COLO668 (cell line): ENCODE measurements at regions not wholly inside any gene's neighbourhood (a gene's known extent, or its start where the extent isn't known, plus 50 kb on each side); places are given as distances from the start of the nearest gene placed in this dataset.
"Not testable (repeated sequence)": the region's sequence is repeated elsewhere in the genome, so short reads cannot be mapped to it uniquely, and the experiment has no call there.

ENCODE experiments used
- DNase-seq: peaks from one replicate; lab custom pipeline; 2025; ENCODE audit not compliant: unreplicated experiment; lab: John Stamatoyannopoulos, UW

- DNase-seq: no peak
These were observed 70.0 kb downstream of the MZT1 start for GRCh38 chr13:72657379-72657778.

GRCh38 chr13:72656357-72656756 lies 71.1 kb downstream of the MZT1 start:
- DNase-seq: no peak

GRCh38 chr13:72653506-72653905 lies 73.9 kb downstream of the MZT1 start:
- no peak for DNase-seq

GRCh38 chr13:72652681-72653080 lies 74.7 kb downstream of the MZT1 start:
- no peak for DNase-seq

GRCh38 chr13:72651144-72651543 lies 76.3 kb downstream of the MZT1 start:
- DNase-seq: no peak

GRCh38 chr13:72650051-72650700 lies 77.3 kb downstream of the MZT1 start:
- no peak for DNase-seq

- DNase-seq: no peak
These were observed 78.8 kb downstream of the MZT1 start for GRCh38 chr13:72648513-72649065.

GRCh38 chr13:72647422-72647821 lies 80.0 kb downstream of the MZT1 start:
- DNase-seq: no peak

- no peak for DNase-seq
These were observed 81.9 kb downstream of the MZT1 start for GRCh38 chr13:72645521-72645920.

- DNase-seq: peak; percentile 53
These were observed 84.0 kb downstream of the MZT1 start for GRCh38 chr13:72643311-72643989.

- DNase-seq: no peak
These were observed 88.1 kb downstream of the MZT1 start for GRCh38 chr13:72639377-72639776.

- no peak for DNase-seq
These were observed 89.2 kb downstream of the MZT1 start for GRCh38 chr13:72638059-72638815.

- no peak for DNase-seq
These were observed 89.9 kb downstream of the MZT1 start for GRCh38 chr13:72637561-72637960.

GRCh38 chr13:72634859-72635258 lies 92.6 kb downstream of the MZT1 start:
- no peak for DNase-seq

GRCh38 chr13:72622546-72622945 lies 104.9 kb downstream of the MZT1 start:
- no peak for DNase-seq

- no peak for DNase-seq
These were observed 106.6 kb downstream of the MZT1 start for GRCh38 chr13:72620874-72621273.

- DNase-seq: no peak
These were observed 109.5 kb downstream of the MZT1 start for GRCh38 chr13:72617951-72618350.

- no peak for DNase-seq
These were observed 110.2 kb downstream of the MZT1 start for GRCh38 chr13:72617186-72617585.

GRCh38 chr13:72610251-72610891 lies 117.1 kb downstream of the MZT1 start:
- DNase-seq: not testable (repeated sequence)

GRCh38 chr13:72599178-72599743 lies 128.2 kb downstream of the MZT1 start:
- no peak for DNase-seq
